GM12864 (cell line): ENCODE measurements at regions not wholly inside any gene's neighbourhood (a gene's known extent, or its start where the extent isn't known, plus 50 kb on each side); places are given as distances from the start of the nearest gene placed in this dataset.

Source experiments
- DNase-seq: peaks from one replicate; pipeline ENCODE4 v3.0.0-alpha.2; 2011; ENCODE audit warnings: low read depth
- H3K4me3 ChIP-seq: 2 replicates; pipeline ENCODE4 v1.5.1; 2011; ENCODE audit warnings: mild to moderate bottlenecking, low read depth, low read length, control low read depth
- CTCF ChIP-seq: IDR thresholded peaks from 2 replicates; pipeline ENCODE4 v1.5.1; 2011; ENCODE audit warnings: low read depth, mild to moderate bottlenecking, moderate library complexity, low read length, control low read depth, inconsistent platforms; ENCODE audit errors: missing control alignments

- no peak overlapping the region for H3K4me3 ChIP-seq
- no peak for TF ChIP-seq CTCF
Measured at GRCh38 chr2:9693646-9694045, 62.8 kb upstream of the YWHAQ start.

DNA sequence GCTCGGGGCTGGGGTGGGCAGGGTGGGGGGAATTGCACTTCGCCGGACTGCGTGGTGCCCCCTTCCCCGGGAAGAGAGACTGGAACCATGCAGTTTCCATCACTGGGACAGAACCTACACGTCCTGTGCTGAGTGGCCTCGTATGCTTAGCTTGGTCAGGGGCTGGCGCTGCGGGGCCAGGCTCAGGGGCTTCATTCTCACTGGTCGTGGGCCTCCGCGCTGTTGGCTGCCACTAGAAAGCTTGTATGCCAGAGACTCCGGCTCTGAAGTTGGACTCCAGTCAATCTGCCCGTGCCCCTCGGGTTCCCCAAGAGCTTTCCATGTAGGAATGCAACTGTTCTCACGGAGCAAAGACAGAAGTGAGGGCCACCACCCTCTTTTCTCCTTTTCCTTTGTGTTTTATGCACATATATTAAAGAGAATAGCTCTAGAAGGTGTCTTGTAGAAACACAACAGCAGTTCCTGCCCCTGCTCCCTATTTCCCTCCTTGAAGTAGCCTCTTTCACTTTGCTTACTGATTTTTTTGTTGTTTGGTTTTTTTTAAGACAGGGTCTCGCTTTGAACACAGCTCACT is 64.0 kb upstream of the YWHAQ start:
- no peak for TF ChIP-seq CTCF
- no peak overlapping the region for H3K4me3 ChIP-seq
- DNase-seq = no peak

More at GRCh38 chr2:9693646-9694045, 62.8 kb upstream of the YWHAQ start:
- no peak for DNase-seq

- TF ChIP-seq CTCF = no peak
- no peak for DNase-seq
- no peak overlapping the region for H3K4me3 ChIP-seq
Measured at GRCh38 chr2:9695941-9696340, 65.1 kb upstream of the YWHAQ start.

DNA sequence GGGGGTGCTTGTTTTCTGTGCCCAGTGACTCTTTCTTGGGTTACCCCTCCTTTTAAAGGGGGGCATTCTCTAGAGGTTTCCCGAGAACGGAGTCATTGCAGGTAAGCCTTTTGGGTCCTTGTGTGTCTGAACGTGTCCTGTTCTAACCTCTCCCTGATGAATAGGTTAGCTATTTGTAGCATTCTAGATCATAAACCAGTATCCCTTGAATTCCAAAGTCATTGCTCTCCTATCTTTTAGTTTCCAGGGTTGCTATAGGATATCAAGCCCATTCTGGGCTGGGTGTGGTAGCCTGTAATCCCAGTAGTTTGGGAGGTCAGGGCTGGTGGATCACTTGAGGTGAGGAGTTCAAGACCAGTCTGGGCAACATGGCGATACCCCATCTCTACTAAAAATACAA is 65.9 kb upstream of the YWHAQ start:
- no peak overlapping the region for H3K4me3 ChIP-seq
- no peak for TF ChIP-seq CTCF
- DNase-seq = no peak

DNA sequence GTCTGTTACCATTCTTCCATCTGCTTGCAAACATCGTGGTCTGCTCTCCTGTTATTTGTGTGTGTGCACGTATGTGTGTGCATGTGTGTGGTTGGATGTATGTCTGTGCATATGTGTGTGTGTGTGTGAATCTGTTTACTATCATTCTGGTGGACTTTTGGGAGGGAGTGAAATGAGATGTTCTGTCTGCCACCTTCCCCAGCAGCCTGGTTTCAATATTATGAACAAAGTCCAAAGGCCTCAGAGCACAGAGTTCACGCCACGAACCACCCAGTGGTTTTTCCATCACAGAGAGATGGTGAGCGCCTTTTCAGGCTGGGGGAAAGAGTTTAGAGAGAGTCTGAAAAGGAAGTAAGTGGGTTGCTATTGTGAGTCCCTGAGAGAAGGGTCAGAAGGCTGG is 67.1 kb upstream of the YWHAQ start:
- no peak for DNase-seq
- no peak overlapping the region for H3K4me3 ChIP-seq
- TF ChIP-seq CTCF = no peak

GRCh38 chr2:9699139-9700108 is 68.6 kb upstream of the YWHAQ start:
- no peak for DNase-seq
- H3K4me3 ChIP-seq = no peak overlapping the region
- no peak for TF ChIP-seq CTCF
